SU-DHL-6 (cell line): ENCODE measurements at regions not wholly inside any gene's neighbourhood (a gene's known extent, or its start where the extent isn't known, plus 50 kb on each side); places are given as distances from the start of the nearest gene placed in this dataset.

Source experiments
- EZH2phosphoT487 ChIP-seq: fragments of 200-600 bp; sonication (generic), shearing (Covaris generic); conservative IDR thresholded peaks from 2 replicates; pipeline ENCODE4 v1.6.1; 2018; ENCODE audit warnings: mild to moderate bottlenecking, antibody characterized with exemption, low read length, moderate library complexity, mixed read lengths
- TF ChIP-seq, protein P1 (sequence below): fragments of 200-600 bp; sonication (generic); IDR thresholded peaks from one replicate; pipeline ENCODE4 v1.5.1; 2017; ENCODE audit warnings: antibody characterized with exemption, mild to moderate bottlenecking, low read length, moderate library complexity; ENCODE audit not compliant: insufficient read depth, poor library complexity, severe bottlenecking

DNA sequence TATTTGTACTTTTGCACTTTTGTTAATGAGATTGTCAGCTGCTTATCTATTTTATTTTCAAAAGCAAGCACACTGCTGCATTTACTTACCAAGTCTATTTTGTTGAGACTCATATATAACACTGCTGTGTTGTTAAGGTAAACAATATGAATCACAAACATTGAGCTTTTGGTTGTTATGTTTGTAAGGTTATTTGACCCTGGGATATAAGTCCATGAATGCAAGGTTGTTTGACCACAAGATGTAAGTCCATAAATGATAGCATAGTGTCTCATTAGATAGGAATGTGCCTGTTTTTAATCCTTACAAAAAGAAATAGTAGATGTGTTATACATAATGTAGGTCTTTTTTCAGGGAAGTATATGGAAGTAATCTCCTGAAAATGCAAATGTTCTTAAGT, 845.9 kb downstream of the CDH9 start:
- TF ChIP-seq, protein P1, sequence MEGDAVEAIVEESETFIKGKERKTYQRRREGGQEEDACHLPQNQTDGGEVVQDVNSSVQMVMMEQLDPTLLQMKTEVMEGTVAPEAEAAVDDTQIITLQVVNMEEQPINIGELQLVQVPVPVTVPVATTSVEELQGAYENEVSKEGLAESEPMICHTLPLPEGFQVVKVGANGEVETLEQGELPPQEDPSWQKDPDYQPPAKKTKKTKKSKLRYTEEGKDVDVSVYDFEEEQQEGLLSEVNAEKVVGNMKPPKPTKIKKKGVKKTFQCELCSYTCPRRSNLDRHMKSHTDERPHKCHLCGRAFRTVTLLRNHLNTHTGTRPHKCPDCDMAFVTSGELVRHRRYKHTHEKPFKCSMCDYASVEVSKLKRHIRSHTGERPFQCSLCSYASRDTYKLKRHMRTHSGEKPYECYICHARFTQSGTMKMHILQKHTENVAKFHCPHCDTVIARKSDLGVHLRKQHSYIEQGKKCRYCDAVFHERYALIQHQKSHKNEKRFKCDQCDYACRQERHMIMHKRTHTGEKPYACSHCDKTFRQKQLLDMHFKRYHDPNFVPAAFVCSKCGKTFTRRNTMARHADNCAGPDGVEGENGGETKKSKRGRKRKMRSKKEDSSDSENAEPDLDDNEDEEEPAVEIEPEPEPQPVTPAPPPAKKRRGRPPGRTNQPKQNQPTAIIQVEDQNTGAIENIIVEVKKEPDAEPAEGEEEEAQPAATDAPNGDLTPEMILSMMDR, result no peak
- no peak for TF ChIP-seq EZH2phosphoT487
